A549 (cell line): ENCODE measurements at regions not wholly inside any gene's neighbourhood (a gene's known extent, or its start where the extent isn't known, plus 50 kb on each side); places are given as distances from the start of the nearest gene placed in this dataset.

Experiments
- BHLHE40 ChIP-seq: IDR thresholded peaks from 2 replicates; pipeline ENCODE4 v1.6.1; 2012; ENCODE audit warnings: low read depth, low read length, inconsistent platforms
- CBX8 ChIP-seq: fragments of 200-600 bp; sonication (generic); IDR thresholded peaks from 2 replicates; pipeline ENCODE4 v1.6.1; 2016
- CEBPB ChIP-seq, 2 experiments: fragments of >200 bp in 1 of 2; sonication (Bioruptor Twin) in 1 of 2; formaldehyde crosslinking in 1 of 2; IDR thresholded peaks; 2 replicates each; pipeline ENCODE4 v1.6.1; 2012 to 2016
- CHD2 ChIP-seq: fragments of 150-350 bp; IDR thresholded peaks from 2 replicates; pipeline ENCODE4 v1.6.1; 2014; ENCODE audit warnings: low read length; ENCODE audit not compliant: partially characterized antibody
- CTCF ChIP-seq: fragments of >200 bp; sonication (Bioruptor Twin); formaldehyde crosslinking; IDR thresholded peaks from 3 replicates; pipeline ENCODE4 v1.5.1; 2016
- ELK1 ChIP-seq: fragments of 150-350 bp; IDR thresholded peaks from 2 replicates; pipeline ENCODE4 v1.6.1; 2014; ENCODE audit warnings: low read depth, mild to moderate bottlenecking, low read length
- HMGXB4 ChIP-seq: fragments of 250-450 bp; sonication (Bioruptor Pico); IDR thresholded peaks from 2 replicates; pipeline ENCODE4 v1.5.0; 2021; ENCODE audit warnings: mild to moderate bottlenecking, moderate library complexity, borderline replicate concordance
- MAX ChIP-seq: IDR thresholded peaks from 2 replicates; pipeline ENCODE4 v1.6.1; 2012
- PHF8 ChIP-seq: fragments of 200-600 bp; sonication (generic); IDR thresholded peaks from 2 replicates; pipeline ENCODE4 v1.6.1; 2016; ENCODE audit warnings: low read depth, mild to moderate bottlenecking, antibody characterized with exemption, moderate library complexity, borderline replicate concordance
- RAD21 ChIP-seq, 2 experiments: fragments of >200 bp in 1 of 2; sonication (Bioruptor Twin) in 1 of 2; formaldehyde crosslinking in 1 of 2; IDR thresholded peaks in 1 of 2; conservative IDR thresholded peaks in 1 of 2; 2 replicates in 1 of 2; 3 replicates in 1 of 2; pipeline ENCODE4 v1.6.1; 2012 to 2018; ENCODE audit warnings: inconsistent platforms in 1 of 2
- TFCP2L1 ChIP-seq: fragments of 250-450 bp; sonication (Bioruptor Pico); IDR thresholded peaks from 2 replicates; pipeline ENCODE4 v1.5.0; 2021; ENCODE audit warnings: mild to moderate bottlenecking
- USF2 ChIP-seq: fragments of 450-650 bp; IDR thresholded peaks from 2 replicates; pipeline ENCODE4 v1.6.1; 2014; ENCODE audit warnings: antibody characterized with exemption
- ZNF302 ChIP-seq: fragments of 250-450 bp; sonication (Bioruptor Pico); IDR thresholded peaks from 2 replicates; pipeline ENCODE4 v1.9.0; 2021; ENCODE audit warnings: inconsistent platforms, mild to moderate bottlenecking, moderate library complexity

- no peak for TF ChIP-seq BHLHE40
- no peak for TF ChIP-seq PHF8
- no peak for TF ChIP-seq CTCF
- no peak for TF ChIP-seq ELK1
- no peak for TF ChIP-seq CBX8
- TF ChIP-seq CEBPB (IDR thresholded peaks at IDR 0.05): no peak
- TF ChIP-seq RAD21 (conservative IDR thresholded peaks at IDR 0.05 in 1 of 2, IDR thresholded peaks at IDR 0.05 in 1 of 2): no peak
- TF ChIP-seq ZNF302: no peak
- TF ChIP-seq USF2: no peak
- no peak for TF ChIP-seq HMGXB4 (CRISPR knock-in tag)
- no peak for TF ChIP-seq TFCP2L1 (CRISPR knock-in tag)
- no peak for TF ChIP-seq CHD2
- TF ChIP-seq MAX: no peak
Observed at GRCh38 chr16:80109581-80109980, 431.2 kb upstream of the DYNLRB2 start.
